ENCODE measurements at regions not wholly inside any gene's neighbourhood (a gene's known extent, or its start where the extent isn't known, plus 50 kb on each side); places are given as distances from the start of the nearest gene placed in this dataset.
A peak's percentile ranks its signal among the peaks of the same experiment; 100 is the strongest.

- DNase-seq = no peak
Measured at GRCh38 chr9:7387840-7388239, 411.7 kb downstream of the DMAC1 start.

GRCh38 chr9:7382304-7382703 is 417.3 kb downstream of the DMAC1 start:
- no peak for DNase-seq

GRCh38 chr9:7377489-7377888 is 422.1 kb downstream of the DMAC1 start:
- no peak for DNase-seq

GRCh38 chr9:7376833-7377232 is 422.7 kb downstream of the DMAC1 start:
- DNase-seq = peak; percentile 90

- no peak for DNase-seq
Measured at GRCh38 chr9:7376213-7376612, 423.4 kb downstream of the DMAC1 start.

- peak; percentile 30 for DNase-seq
Measured at GRCh38 chr9:7375013-7375511, 424.5 kb downstream of the DMAC1 start.

- DNase-seq = no peak
Measured at GRCh38 chr9:7370988-7371387, 428.6 kb downstream of the DMAC1 start.

- no peak for DNase-seq
Measured at GRCh38 chr9:7370381-7370780, 429.2 kb downstream of the DMAC1 start.

GRCh38 chr9:7369384-7369821 is 430.2 kb downstream of the DMAC1 start:
- DNase-seq = no peak

GRCh38 chr9:7368410-7369292 is 430.9 kb downstream of the DMAC1 start:
- DNase-seq = no peak

- DNase-seq = no peak
Measured at GRCh38 chr9:7367726-7368125, 431.9 kb downstream of the DMAC1 start.

- DNase-seq = no peak
Measured at GRCh38 chr9:7366121-7366520, 433.5 kb downstream of the DMAC1 start.

- DNase-seq = no peak
Measured at GRCh38 chr9:7363777-7364477, 435.7 kb downstream of the DMAC1 start.

GRCh38 chr9:7360513-7360912 is 439.1 kb downstream of the DMAC1 start:
- DNase-seq = no peak

- DNase-seq = no peak
Measured at GRCh38 chr9:7358876-7359275, 440.7 kb downstream of the DMAC1 start.

- no peak for DNase-seq
Measured at GRCh38 chr9:7354704-7355103, 444.9 kb downstream of the DMAC1 start.

- no peak for DNase-seq
Measured at GRCh38 chr9:7348692-7349091, 450.9 kb downstream of the DMAC1 start.

GRCh38 chr9:7347556-7347955 is 452.0 kb downstream of the DMAC1 start:
- no peak for DNase-seq

- DNase-seq = no peak
Measured at GRCh38 chr9:7346144-7346543, 453.4 kb downstream of the DMAC1 start.

- no peak for DNase-seq
Measured at GRCh38 chr9:7342736-7343135, 456.8 kb downstream of the DMAC1 start.

GRCh38 chr9:7342229-7342628 is 457.3 kb downstream of the DMAC1 start:
- DNase-seq = no peak

- no peak for DNase-seq
Measured at GRCh38 chr9:7341571-7341970, 458.0 kb downstream of the DMAC1 start.

GRCh38 chr9:7340451-7340850 is 459.1 kb downstream of the DMAC1 start:
- no peak for DNase-seq
